GM12864 (cell line): ENCODE measurements at regions not wholly inside any gene's neighbourhood (a gene's known extent, or its start where the extent isn't known, plus 50 kb on each side); places are given as distances from the start of the nearest gene placed in this dataset.

Experiments
- DNase-seq: peaks from one replicate; pipeline ENCODE4 v3.0.0-alpha.2; 2011; ENCODE audit warnings: low read depth
- H3K4me3 ChIP-seq: 2 replicates; pipeline ENCODE4 v1.5.1; 2011; ENCODE audit warnings: mild to moderate bottlenecking, low read depth, low read length, control low read depth
- TF ChIP-seq, protein P1 (sequence below): IDR thresholded peaks from 2 replicates; pipeline ENCODE4 v1.5.1; 2011; ENCODE audit warnings: low read depth, mild to moderate bottlenecking, moderate library complexity, low read length, control low read depth, inconsistent platforms; ENCODE audit errors: missing control alignments

DNA sequence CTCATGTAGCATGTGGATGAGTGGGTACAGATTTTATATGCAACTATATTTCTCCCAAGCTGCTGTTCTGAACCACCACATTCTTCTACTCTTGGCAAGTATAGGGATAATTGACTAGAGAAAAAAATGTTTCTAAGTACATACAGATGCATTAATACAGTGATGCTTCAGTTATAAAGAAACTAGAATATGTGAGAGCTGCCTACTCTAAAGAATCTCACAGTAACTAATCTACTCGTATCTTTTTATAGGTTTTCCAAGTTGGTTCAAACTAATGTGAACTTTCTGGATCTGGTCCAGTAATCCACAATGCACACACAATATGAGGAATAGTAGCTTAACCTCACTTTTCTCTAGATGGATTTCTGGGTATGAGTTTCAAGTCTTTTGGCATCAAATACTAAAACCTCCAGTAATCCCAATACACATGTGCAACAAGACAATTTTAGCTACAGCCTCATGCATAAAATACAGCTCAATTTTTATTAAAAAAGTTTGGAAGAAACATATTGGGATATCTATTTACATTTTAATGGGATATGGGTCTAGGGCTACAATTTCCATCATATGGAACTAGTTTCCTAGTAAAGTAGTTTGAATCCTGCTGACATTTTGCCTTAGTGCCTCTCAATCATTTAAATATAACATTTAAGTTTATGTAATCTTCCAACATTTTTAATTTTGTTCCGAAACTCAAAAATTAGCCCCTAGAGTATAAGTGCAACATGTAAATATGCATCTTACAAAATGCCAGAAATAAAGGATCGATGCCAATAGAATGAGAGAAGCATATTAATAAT, 2209.7 kb downstream of the LRRC4C start:
- DNase-seq: no peak
- TF ChIP-seq, protein P1, sequence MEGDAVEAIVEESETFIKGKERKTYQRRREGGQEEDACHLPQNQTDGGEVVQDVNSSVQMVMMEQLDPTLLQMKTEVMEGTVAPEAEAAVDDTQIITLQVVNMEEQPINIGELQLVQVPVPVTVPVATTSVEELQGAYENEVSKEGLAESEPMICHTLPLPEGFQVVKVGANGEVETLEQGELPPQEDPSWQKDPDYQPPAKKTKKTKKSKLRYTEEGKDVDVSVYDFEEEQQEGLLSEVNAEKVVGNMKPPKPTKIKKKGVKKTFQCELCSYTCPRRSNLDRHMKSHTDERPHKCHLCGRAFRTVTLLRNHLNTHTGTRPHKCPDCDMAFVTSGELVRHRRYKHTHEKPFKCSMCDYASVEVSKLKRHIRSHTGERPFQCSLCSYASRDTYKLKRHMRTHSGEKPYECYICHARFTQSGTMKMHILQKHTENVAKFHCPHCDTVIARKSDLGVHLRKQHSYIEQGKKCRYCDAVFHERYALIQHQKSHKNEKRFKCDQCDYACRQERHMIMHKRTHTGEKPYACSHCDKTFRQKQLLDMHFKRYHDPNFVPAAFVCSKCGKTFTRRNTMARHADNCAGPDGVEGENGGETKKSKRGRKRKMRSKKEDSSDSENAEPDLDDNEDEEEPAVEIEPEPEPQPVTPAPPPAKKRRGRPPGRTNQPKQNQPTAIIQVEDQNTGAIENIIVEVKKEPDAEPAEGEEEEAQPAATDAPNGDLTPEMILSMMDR: no peak
- H3K4me3 ChIP-seq: no peak overlapping the region

DNA sequence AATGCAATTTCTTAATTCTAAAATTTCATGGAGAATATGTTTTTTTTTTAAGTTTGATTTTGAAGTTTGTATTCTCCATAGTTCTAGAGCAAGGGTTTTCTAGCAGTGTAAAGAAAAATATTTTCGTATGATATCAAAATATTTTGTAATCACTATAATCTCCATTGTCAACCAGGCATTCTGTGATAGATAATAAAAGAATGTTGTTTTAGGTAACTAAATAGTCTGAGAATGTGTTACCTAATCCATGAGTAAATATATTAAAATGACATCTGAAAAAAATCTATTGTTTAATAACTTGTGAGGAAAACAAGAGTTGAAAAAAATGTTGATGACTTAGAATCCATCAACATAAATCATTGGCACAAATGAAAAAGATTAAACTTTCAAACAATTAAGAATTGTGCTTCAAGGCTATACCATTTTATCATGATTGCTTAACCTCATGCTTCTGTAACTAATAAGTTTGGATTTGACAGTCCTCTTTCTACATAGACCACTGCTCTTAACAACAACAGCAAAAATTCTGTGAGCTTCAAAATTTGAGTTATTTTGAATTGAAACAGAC, 2211.8 kb downstream of the LRRC4C start:
- no peak for DNase-seq
- H3K4me3 ChIP-seq: no peak overlapping the region
- TF ChIP-seq, protein P1: no peak

DNA sequence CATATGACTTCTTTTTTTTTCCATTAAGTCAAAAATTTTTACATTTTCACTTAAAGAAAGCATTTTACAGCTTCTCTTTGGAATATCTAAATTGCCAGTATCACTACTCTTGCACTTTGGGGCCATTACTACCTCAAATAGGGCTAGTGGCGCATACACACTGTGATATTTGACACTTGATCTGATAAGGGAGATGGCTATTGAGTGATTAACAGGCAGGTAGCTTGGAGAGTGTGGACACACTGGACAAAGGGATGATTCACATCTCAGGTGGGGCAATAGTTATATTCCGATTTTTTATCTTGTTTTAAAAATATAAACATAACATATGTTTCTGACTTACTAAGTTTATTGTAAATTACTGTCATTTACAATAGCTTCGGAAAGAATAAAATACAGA, 2219.9 kb downstream of the LRRC4C start:
- TF ChIP-seq, protein P1: no peak
- DNase-seq: no peak
- no peak overlapping the region for H3K4me3 ChIP-seq

DNA sequence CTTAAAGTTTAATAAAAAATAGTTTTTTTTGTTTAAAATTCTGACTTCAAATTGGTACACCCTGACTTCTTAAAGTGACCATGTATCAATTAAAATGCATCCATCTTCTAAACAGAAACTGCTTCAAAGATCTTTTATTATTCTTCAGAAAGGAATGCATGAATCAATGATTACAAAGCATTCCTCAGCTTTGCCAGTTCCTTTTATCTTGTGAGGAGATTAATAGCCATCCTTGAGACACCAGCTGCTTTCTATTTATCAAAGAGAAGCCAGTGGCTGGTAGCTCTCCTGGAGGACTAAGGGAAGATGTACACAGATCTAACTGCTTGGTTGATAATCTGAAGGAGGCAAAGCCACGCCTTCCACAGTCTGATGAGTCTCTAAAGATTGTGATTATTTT, 2222.5 kb downstream of the LRRC4C start:
- H3K4me3 ChIP-seq: no peak overlapping the region
- TF ChIP-seq, protein P1: no peak
- DNase-seq: no peak

DNA sequence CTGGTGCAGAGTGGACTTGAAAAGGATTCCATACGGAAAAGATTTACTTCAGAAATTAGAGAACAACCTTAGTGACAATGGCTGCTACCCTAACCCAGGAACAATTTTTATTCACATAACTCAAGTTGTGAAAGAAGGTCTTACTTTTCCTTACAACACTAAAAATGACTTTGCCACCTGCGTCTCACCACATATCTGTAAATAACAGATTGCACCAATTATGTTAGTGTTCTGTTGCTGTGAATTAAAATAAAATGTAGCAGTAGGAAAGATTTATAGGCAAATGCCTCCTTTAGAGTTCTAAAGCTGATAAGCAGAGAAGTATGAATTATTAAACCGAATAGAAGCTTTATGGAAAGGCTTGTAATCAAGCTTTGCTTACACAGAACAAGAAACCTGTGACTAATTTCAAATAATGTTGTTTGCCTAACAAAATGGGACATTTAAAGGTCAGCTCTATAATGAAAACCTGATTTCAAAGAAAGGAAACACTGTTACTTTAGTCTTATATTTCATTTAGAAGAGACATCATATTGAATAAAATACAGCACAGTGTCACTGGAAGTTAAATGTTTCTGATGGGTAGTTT, 2237.8 kb downstream of the LRRC4C start:
- TF ChIP-seq, protein P1: no peak
- no peak overlapping the region for H3K4me3 ChIP-seq
- no peak for DNase-seq

DNA sequence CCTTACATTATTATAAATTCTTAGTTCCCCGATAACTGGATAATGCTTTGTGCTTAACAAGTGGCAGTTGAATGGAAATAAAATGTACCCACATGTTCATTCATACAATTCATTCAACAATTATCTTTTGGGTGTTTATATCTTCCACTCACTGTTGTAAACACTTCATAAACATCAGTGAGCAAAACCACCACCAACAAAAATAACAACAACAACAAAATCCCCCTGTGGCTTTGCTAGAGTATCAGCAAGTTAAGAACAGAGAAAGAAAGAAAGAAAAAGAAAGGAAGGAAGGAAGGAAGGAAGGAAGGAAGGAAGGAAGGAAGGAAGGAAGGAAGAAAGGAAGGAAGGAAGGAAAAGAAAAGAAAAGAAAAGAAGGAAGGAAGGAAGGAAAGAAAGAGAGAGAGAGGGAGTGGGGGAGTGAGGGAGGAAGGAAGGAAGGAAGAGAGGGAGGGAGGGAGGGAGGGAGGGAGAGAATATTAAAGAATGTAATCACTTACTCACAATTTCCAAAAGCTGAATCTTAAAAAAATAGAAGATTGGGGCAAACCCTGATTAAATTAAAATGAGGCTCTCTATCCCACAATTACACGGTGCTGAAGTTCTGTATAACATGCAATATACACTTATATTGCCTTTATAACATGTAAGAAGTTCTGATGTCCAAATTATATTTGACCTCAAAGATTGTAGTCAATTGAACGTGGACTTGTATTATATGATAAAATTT, 2238.8 kb downstream of the LRRC4C start:
- H3K4me3 ChIP-seq: no peak overlapping the region
- TF ChIP-seq, protein P1: no peak
- no peak for DNase-seq
